GM13976 (cell line): ENCODE measurements at regions not wholly inside any gene's neighbourhood (a gene's known extent, or its start where the extent isn't known, plus 50 kb on each side); places are given as distances from the start of the nearest gene placed in this dataset.
"Not testable (repeated sequence)": the region's sequence is repeated elsewhere in the genome, so short reads cannot be mapped to it uniquely, and the experiment has no call there.

Source experiments
- DNase-seq: peaks from one replicate; pipeline ENCODE4 v3.0.0; 2012; ENCODE audit warnings: low spot score
- CTCF ChIP-seq: IDR thresholded peaks from 2 replicates; pipeline ENCODE4 v1.5.1; 2012; ENCODE audit warnings: borderline replicate concordance, mild to moderate bottlenecking; ENCODE audit not compliant: insufficient read depth; ENCODE audit errors: extremely low read depth, missing control alignments, control extremely low read depth
- in situ Hi-C: fragments of 300-500 bp; cut with MboI; formaldehyde crosslinking; loops from one replicate; pipeline ENCODE4 v1.12.0; 2022; ENCODE audit warnings: low sequenced_read_pairs, mixed read lengths, inconsistent platforms; ENCODE audit not compliant: unreplicated experiment

- TF ChIP-seq CTCF: no peak
- no peak for DNase-seq
- in situ Hi-C loops: no loop called here
These were observed 207.5 kb upstream of the SRD5A2 start for GRCh38 chr2:31788273-31788672.

GRCh38 chr2:31785876-31786275, 205.1 kb upstream of the SRD5A2 start:
- in situ Hi-C loops: no loop called here
- no peak for TF ChIP-seq CTCF
- no peak for DNase-seq

GRCh38 chr2:31784868-31785267, 204.1 kb upstream of the SRD5A2 start:
- in situ Hi-C loops: no loop called here
- DNase-seq: no peak
- no peak for TF ChIP-seq CTCF

- in situ Hi-C loops, DNase-seq: not testable (repeated sequence)
These were observed 202.8 kb upstream of the SRD5A2 start for GRCh38 chr2:31783446-31784091.

- DNase-seq: no peak
- in situ Hi-C loops: no loop called here
- TF ChIP-seq CTCF: no peak
These were observed 197.4 kb upstream of the SRD5A2 start for GRCh38 chr2:31778153-31778552.

- in situ Hi-C loops: no loop called here
- TF ChIP-seq CTCF: no peak
- DNase-seq: no peak
These were observed 190.0 kb upstream of the SRD5A2 start for GRCh38 chr2:31770741-31771140.

GRCh38 chr2:31765078-31765945, 184.6 kb upstream of the SRD5A2 start:
- in situ Hi-C loops: no loop called here
- DNase-seq: no peak
- no peak for TF ChIP-seq CTCF
